GM10266 (cell line): ENCODE measurements at regions not wholly inside any gene's neighbourhood (a gene's known extent, or its start where the extent isn't known, plus 50 kb on each side); places are given as distances from the start of the nearest gene placed in this dataset.

Source experiments
- DNase-seq: peaks from one replicate; pipeline ENCODE4 v3.0.0; 2012; ENCODE audit errors: extremely low spot score
- TF ChIP-seq, protein P1 (sequence below): IDR thresholded peaks from 2 replicates; pipeline ENCODE4 v1.5.1; 2012; ENCODE audit warnings: mild to moderate bottlenecking, low read depth; ENCODE audit not compliant: control insufficient read depth, insufficient read depth; ENCODE audit errors: missing control alignments

DNA sequence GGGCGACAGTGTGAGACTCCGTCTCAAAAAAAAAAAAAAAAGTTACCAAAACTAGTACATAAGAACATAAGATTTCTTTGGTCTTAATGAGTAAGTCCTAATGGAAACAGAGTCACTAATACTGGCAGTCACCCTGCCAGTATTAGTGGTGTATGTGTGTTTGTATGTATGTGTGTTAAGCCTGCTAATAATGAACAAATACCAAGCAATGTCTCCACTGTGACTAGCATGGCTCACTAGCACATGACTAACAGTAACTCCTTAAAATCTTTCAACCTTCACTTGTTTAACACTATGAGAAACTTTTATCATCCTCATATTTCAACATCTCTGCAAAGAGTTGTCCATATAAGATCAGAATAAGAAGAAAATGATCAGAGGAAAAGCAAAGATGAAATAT lies 231.0 kb upstream of the ATP11B start:
- no peak for DNase-seq
- TF ChIP-seq, protein P1, sequence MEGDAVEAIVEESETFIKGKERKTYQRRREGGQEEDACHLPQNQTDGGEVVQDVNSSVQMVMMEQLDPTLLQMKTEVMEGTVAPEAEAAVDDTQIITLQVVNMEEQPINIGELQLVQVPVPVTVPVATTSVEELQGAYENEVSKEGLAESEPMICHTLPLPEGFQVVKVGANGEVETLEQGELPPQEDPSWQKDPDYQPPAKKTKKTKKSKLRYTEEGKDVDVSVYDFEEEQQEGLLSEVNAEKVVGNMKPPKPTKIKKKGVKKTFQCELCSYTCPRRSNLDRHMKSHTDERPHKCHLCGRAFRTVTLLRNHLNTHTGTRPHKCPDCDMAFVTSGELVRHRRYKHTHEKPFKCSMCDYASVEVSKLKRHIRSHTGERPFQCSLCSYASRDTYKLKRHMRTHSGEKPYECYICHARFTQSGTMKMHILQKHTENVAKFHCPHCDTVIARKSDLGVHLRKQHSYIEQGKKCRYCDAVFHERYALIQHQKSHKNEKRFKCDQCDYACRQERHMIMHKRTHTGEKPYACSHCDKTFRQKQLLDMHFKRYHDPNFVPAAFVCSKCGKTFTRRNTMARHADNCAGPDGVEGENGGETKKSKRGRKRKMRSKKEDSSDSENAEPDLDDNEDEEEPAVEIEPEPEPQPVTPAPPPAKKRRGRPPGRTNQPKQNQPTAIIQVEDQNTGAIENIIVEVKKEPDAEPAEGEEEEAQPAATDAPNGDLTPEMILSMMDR: no peak

- TF ChIP-seq, protein P1: no peak
- no peak for DNase-seq
Measured at GRCh38 chr3:182565916-182566796, 227.1 kb upstream of the ATP11B start.

DNA sequence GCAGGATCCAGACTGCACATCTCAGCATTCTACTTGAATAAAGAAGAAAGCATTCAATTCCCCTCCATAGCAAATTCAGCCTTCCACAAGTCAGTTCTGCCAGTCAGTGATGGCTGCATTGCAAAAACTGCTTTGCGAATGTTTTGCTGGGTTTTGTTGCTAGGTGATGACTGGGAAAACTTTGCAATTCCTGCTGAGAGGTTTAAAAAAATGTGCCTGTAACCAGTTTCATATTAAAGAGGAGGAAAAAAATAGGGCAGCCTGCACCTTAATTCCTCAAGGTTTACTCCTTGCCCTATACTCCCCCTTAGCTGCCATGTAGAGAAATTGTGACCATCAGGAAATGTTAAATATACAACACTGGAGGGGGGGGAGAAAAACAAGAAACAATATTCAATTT lies 225.6 kb upstream of the ATP11B start:
- TF ChIP-seq, protein P1: no peak
- DNase-seq: no peak

DNA sequence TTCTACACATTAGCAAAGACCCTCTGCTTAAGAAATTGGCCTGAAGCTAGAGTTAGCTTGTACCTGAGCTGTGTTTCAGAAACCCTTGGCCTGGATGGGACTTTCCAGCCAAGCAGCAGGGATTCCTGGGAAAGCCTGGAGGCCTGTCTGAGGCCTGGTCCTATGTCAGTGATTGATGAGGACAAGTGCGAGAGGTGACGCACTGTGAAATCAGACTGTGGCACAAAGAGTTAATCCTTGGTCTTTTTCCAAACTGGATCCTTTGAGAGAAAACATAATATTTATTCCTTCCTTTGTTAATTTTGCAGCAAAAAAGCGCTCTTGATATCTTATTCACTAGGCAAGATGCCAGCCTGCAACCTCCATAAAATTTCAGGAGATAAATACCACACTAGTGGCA lies 225.0 kb upstream of the ATP11B start:
- DNase-seq: no peak
- TF ChIP-seq, protein P1: no peak

- DNase-seq: no peak
- TF ChIP-seq, protein P1: no peak
Measured at GRCh38 chr3:182568876-182569275, 224.4 kb upstream of the ATP11B start.

DNA sequence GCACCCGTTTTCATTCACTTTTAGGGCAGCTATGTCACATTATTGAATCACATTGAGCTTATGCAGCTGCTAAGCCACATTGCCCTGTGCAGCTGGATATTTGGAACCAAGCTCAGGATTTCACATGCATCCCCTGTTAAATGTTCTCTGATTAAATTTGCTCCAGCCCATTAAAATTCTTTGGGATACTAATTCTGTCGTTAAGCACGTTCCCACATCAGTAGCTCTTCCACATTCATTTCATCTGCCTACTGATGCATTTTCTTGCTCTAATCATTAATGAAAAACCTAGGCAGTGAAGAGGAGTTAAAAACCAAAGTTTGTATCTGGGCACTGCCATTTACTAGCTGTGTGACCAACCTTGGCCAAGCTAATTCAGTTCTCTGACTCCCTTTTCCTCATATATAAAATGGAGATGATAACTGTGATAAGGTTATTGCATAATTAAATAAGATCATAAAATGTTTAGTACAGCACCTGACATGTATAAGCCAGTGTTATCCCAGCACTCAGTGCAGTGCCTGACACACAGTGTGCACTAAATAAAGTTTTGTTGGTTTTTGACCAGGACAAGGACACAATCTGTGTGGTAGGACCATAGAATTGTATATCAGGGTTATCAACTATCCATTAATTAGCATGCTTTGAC lies 222.2 kb upstream of the ATP11B start:
- DNase-seq: no peak
- TF ChIP-seq, protein P1: no peak

DNA sequence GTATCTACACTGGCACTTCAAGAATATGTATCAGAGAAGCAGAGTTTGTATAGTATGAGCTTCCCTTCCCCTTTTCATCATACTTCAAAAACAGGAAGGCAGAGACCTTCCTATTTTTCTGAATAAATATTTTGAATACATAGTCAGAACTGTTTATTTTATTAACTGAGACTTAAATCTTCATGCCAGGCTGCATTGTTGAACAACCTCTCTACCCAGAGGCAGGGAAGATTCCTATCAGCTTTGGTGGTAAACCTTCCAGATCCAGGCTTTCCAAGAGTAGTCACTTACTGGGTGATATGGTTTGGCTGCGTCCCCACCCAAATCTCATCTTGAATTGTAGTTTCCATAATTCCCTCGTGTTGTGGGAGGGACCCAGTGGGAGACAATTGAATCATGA lies 217.4 kb upstream of the ATP11B start:
- no peak for DNase-seq

More for the DNA sequence above, 217.4 kb upstream of the ATP11B start:
- TF ChIP-seq, protein P1: no peak
